B cell (primary cell): ENCODE measurements at regions not wholly inside any gene's neighbourhood (a gene's known extent, or its start where the extent isn't known, plus 50 kb on each side); places are given as distances from the start of the nearest gene placed in this dataset.

ENCODE experiments used
- CTCF ChIP-seq: fragments of 200-600 bp; IDR thresholded peaks from one replicate; pipeline ENCODE4 v1.8.0; 2022; ENCODE audit warnings: antibody characterized with exemption, mild to moderate bottlenecking
- EZH2 ChIP-seq: IDR thresholded peaks from 2 replicates; pipeline ENCODE4 v1.6.1; 2012; ENCODE audit warnings: borderline replicate concordance, low read depth, mild to moderate bottlenecking, moderate library complexity, low read length; ENCODE audit not compliant: insufficient read depth, poor library complexity, severe bottlenecking

GRCh38 chr6:1039191-1039590, 272.7 kb upstream of the FOXQ1 start:
- TF ChIP-seq CTCF = no peak
- TF ChIP-seq EZH2 = no peak
